ENCODE measurements at regions not wholly inside any gene's neighbourhood (a gene's known extent, or its start where the extent isn't known, plus 50 kb on each side); places are given as distances from the start of the nearest gene placed in this dataset.
"Not testable (repeated sequence)": the region's sequence is repeated elsewhere in the genome, so short reads cannot be mapped to it uniquely, and the experiment has no call there.

DNA sequence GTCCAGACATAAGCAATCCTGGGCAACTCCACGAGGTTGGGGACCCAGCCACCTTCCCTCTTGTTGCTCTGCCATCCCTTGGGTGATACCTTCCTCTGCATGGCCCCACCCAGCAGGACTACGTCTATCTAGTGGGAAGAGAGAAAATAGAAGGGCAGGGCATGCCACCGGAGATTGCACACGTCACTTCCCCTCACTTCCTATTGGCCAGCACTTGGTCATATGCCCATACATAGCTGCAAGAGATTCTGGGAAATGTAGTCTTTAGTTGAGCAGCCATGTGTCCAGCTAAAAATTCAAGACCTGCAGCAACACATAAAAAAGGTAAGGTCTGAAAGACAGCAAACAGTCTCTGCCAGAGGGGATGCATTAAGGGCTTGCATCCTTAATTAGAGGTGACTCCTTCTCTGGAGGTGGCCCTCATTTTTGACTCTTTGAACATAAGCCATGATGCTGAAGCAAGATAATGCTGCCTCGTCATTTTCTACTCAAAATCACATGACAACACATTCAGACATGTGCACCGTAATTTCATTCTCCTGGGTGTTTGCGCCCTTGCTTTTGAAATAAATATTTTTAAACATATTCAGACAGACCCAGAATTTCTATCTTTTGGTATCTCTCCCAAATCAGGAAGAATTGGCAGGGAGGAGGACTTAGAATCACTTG is 91.8 kb upstream of the PWP1 start:
- Histone ChIP-seq H3K4me1 (ENCODE audit: control insufficient read depth, insufficient read depth, low read length) (no peaks in the 10 kb centered on the region), H3K27me3 (ENCODE audit: control insufficient read depth, insufficient read depth, low read length) (no peaks in the 10 kb centered on the region), H3K27ac (ENCODE audit: low read depth, low read length) (no peak overlapping the region), H3K9me3 (ENCODE audit: control insufficient read depth, insufficient read depth, low read length) (no peaks in the 10 kb centered on the region), H3K36me3 (ENCODE audit: control insufficient read depth, insufficient read depth, low read length) (no peaks in the 10 kb centered on the region), H3K4me3 (ENCODE audit: low read depth, low read length) (no peak overlapping the region)
- DNase-seq (ENCODE audit: low read depth in 4 of 6, low spot score in 6 of 6), result no peak
- WGBS (ENCODE audit: insufficient coverage), result 92% methylated on average over 2 of the region's 7 CpGs

DNA sequence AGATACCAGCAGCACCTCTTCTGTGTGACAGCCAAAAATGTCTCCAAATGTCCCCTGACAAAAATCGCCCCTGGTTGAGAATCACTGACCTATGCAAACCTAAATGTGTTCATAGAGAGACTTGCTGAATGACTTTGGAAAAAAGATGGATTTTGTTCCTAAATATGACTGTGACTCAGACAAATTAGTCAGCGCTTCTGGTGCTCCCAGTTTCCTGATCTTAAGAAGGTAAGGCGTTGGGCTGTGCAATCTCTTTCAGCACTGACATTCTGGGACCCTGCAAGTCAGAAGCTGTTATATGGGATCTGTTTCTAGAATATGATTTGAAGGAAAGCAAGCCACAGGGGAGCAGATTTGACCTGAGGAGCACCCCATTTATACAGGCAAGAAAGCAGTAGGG is 90.6 kb upstream of the PWP1 start:
- no peak for DNase-seq (ENCODE audit: low read depth in 4 of 6, low spot score in 6 of 6)
- no peak overlapping the region for H3K4me3 ChIP-seq (ENCODE audit: low read depth, low read length)
- no peak overlapping the region for H3K27ac ChIP-seq (ENCODE audit: low read depth, low read length)
- H3K36me3 ChIP-seq (ENCODE audit: control insufficient read depth, insufficient read depth, low read length), result no peaks in the 10 kb centered on the region
- no peaks in the 10 kb centered on the region for H3K4me1 ChIP-seq (ENCODE audit: control insufficient read depth, insufficient read depth, low read length)
- no peaks in the 10 kb centered on the region for H3K27me3 ChIP-seq (ENCODE audit: control insufficient read depth, insufficient read depth, low read length)
- H3K9me3 ChIP-seq (ENCODE audit: control insufficient read depth, insufficient read depth, low read length), result no peaks in the 10 kb centered on the region
- 97% methylated on average over 3 of the region's 3 CpGs for WGBS (ENCODE audit: insufficient coverage)

DNA sequence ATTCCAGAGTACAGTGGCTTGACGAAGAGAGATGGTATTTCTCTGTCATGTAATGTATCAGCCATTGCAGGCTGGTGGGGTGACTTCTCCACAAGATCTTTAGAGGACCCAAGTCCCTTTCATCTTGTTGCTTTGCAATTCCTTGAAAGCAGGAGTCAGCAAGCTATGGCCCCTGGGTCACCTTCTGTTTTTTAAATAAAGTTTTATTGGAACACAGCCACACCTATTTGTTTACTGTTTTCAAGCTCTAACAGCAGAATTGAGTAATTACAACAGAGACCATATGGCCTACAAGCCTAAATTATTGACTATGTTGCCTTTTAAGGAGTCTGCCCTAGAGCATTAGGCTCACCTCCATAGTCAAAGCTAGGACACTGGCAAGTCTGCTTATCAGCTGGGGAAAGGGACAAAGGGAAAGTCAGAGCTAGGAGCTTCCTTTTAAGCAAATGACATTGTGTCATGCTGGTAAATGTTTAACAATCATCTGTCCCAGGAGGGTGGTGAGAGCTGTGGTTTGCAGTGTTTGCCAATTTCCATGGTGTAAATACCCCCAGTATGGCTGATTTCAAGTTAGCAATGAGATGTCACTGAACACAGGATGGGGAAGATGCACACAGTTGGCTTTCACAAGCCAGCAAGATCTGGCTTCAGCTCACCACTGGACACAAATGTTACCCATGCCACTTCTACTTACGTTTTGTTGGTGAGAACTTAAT is 87.7 kb upstream of the PWP1 start:
- Histone ChIP-seq H3K27ac (ENCODE audit: low read depth, low read length) (no peak overlapping the region), H3K4me3 (ENCODE audit: low read depth, low read length) (no peak overlapping the region), H3K36me3 (ENCODE audit: control insufficient read depth, insufficient read depth, low read length) (no peaks in the 10 kb centered on the region), H3K9me3 (ENCODE audit: control insufficient read depth, insufficient read depth, low read length) (no peaks in the 10 kb centered on the region), H3K27me3 (ENCODE audit: control insufficient read depth, insufficient read depth, low read length) (no peaks in the 10 kb centered on the region), H3K4me1 (ENCODE audit: control insufficient read depth, insufficient read depth, low read length) (peaks cover 5% of the 10 kb centered on the region)
- no peak for DNase-seq (ENCODE audit: low read depth in 4 of 6, low spot score in 6 of 6)
- no CpG with 5 or more reads among the region's 2 CpGs for WGBS (ENCODE audit: insufficient coverage)

DNA sequence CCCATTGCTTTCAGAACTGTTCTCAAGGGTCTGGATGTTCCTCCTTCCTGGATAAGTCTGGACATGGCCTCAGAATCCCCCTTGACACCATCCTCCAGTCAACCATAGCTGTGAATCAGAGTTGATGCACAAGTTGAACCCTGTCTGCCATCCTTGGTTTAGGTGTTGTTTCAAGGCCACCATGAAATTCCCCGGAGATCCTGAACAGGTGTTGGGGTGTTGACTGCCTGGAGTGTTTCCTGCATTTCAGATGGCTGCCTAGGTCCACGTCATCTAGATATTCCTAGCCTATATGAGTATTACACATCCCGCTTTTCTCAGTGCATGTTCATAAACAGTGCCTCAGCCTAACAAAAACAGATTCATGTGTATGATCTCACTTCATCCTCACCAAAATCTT is 86.7 kb upstream of the PWP1 start:
- no peaks in the 10 kb centered on the region for H3K36me3 ChIP-seq (ENCODE audit: control insufficient read depth, insufficient read depth, low read length)
- H3K27ac ChIP-seq (ENCODE audit: low read depth, low read length), result no peak overlapping the region
- 100% methylated on average over 1 of the region's 3 CpGs for WGBS (ENCODE audit: insufficient coverage)
- peaks cover 5% of the 10 kb centered on the region for H3K4me1 ChIP-seq (ENCODE audit: control insufficient read depth, insufficient read depth, low read length)
- no peak overlapping the region for H3K4me3 ChIP-seq (ENCODE audit: low read depth, low read length)
- H3K9me3 ChIP-seq (ENCODE audit: control insufficient read depth, insufficient read depth, low read length), result no peaks in the 10 kb centered on the region
- no peaks in the 10 kb centered on the region for H3K27me3 ChIP-seq (ENCODE audit: control insufficient read depth, insufficient read depth, low read length)
- DNase-seq (ENCODE audit: low read depth in 4 of 6, low spot score in 6 of 6), result no peak

DNA sequence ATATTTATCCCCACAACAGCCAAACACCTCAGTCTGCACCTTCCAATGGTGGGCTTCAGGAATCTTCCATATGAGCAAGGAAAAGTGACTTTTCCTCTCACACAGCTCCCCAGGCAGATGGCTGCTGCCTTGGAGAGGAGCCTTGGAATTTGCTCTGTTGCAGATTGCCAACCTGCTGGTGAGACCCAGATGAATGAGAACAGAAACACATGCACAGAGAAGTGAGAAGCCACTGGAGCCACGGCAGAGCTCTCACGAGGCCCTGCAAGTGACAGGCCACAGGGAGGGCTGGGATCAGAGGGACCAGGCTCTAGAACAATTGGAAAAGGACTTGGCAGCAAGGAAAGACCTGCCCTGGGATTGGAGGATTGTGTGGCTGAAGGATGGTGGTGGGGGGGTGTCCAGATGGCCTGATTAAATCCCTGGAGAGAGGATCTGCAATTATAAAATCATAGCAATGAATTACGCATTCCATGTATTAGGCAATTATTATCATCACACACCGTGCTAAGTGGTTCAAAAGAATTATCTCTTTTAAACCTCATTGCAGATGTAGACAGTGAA is 84.9 kb upstream of the PWP1 start:
- Histone ChIP-seq H3K36me3 (ENCODE audit: control insufficient read depth, insufficient read depth, low read length) (no peaks in the 10 kb centered on the region), H3K4me1 (ENCODE audit: control insufficient read depth, insufficient read depth, low read length) (peaks cover 5% of the 10 kb centered on the region), H3K27ac (ENCODE audit: low read depth, low read length) (no peak overlapping the region), H3K4me3 (ENCODE audit: low read depth, low read length) (no peak overlapping the region), H3K27me3 (ENCODE audit: control insufficient read depth, insufficient read depth, low read length) (no peaks in the 10 kb centered on the region), H3K9me3 (ENCODE audit: control insufficient read depth, insufficient read depth, low read length) (no peaks in the 10 kb centered on the region)
- peak in 2 of 6 donors; percentile 46 to 94 for DNase-seq (ENCODE audit: low read depth in 4 of 6, low spot score in 6 of 6)
- WGBS (ENCODE audit: insufficient coverage), result 30% methylated on average over 2 of the region's 4 CpGs

DNA sequence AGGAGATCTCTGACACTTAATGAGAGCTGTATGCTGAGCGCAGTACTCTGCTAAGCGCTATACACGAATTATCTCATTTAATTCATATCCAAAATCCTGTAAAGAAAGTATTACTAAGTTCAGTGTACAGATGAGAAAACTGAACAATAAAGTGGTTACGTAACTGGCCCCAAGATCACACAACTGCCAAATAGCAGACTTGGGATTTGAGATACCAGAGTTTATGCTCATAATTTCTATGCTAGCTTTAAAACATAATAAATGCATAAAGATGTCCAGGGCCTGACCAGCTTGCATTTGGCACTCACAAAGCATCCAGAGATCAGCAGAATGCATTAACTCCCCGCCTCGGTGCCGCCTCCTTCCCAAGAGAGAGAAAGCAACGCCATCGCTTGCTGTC is 83.2 kb upstream of the PWP1 start:
- Histone ChIP-seq H3K9me3 (ENCODE audit: control insufficient read depth, insufficient read depth, low read length) (no peaks in the 10 kb centered on the region), H3K4me3 (ENCODE audit: low read depth, low read length) (no peak overlapping the region), H3K27ac (ENCODE audit: low read depth, low read length) (no peak overlapping the region), H3K36me3 (ENCODE audit: control insufficient read depth, insufficient read depth, low read length) (no peaks in the 10 kb centered on the region), H3K4me1 (ENCODE audit: control insufficient read depth, insufficient read depth, low read length) (peaks cover 8% of the 10 kb centered on the region), H3K27me3 (ENCODE audit: control insufficient read depth, insufficient read depth, low read length) (no peaks in the 10 kb centered on the region)
- WGBS (ENCODE audit: insufficient coverage), result 83% methylated on average over 5 of the region's 9 CpGs
- no peak for DNase-seq (ENCODE audit: low read depth in 4 of 6, low spot score in 6 of 6)

DNA sequence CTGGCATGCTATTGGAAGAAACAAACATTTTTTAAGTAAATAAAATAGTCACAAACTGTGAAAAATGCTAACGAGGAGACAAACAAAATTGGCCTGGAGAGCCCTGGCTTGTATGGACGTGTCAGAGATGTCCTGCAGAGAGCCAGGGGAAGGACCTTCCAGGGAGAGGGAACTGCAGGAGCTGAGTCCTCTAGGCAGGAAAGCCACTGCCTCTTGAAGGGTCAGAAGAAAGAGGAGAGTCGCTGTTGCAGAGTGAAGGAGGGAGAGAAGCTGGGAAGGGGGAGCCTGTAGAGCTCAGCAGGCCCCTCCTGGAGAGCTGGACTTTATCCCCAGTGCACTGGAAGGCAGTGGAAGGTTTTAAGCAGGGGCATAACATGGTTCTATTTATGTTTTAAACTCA is 80.3 kb upstream of the PWP1 start:
- WGBS (ENCODE audit: insufficient coverage), result 15% methylated on average over 3 of the region's 3 CpGs
- DNase-seq (ENCODE audit: low read depth in 4 of 6, low spot score in 6 of 6), result no peak
- no peaks in the 10 kb centered on the region for H3K9me3 ChIP-seq (ENCODE audit: control insufficient read depth, insufficient read depth, low read length)
- no peaks in the 10 kb centered on the region for H3K27me3 ChIP-seq (ENCODE audit: control insufficient read depth, insufficient read depth, low read length)
- no peak overlapping the region for H3K4me3 ChIP-seq (ENCODE audit: low read depth, low read length)
- peaks cover 20% of the 10 kb centered on the region for H3K4me1 ChIP-seq (ENCODE audit: control insufficient read depth, insufficient read depth, low read length)
- no peaks in the 10 kb centered on the region for H3K36me3 ChIP-seq (ENCODE audit: control insufficient read depth, insufficient read depth, low read length)
- H3K27ac ChIP-seq (ENCODE audit: low read depth, low read length), result no peak overlapping the region

DNA sequence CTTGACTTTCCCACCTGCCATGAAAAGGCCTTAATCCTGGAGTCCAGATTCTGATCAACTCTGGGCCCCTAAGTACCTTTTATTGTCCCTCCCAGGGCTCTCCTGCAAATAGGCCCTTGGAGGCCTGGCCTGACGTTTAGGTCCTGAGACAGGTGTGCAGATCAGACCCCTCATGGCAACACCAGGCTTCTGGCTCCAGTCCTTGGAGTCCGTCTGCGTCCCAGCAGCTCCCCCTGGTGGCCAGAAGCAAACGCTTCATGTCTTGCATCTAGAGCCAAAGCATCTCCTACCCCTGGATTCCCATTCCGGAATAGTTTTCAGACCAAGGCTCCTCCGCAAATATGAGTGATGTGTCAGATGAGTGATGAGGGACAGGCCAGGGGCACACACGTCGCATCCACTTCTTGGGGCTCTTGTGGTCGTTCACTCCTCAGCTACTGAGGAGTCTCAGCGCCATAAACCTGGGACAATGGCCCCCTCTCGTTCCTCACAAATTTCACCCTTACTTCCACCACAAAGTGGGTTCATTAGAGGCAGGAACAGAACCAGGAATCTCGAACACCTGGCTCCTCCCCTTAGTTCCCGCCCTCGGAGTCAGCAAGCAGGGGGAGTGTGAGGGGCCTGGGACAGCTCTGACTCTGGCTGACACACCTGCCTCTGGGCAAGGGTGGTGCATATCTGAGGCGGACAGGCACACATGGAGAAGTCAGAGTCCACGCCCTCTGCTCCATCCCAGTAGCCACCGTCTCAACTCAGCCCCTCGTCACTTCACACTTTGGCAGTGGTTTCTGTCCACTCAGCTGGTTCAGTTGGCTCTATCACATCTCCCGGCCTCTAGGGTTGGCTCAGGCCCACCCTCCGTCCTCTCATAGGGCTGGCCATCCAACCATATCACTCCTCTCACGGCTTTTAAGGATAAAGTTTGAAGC is 77.9 kb upstream of the PWP1 start:
- Histone ChIP-seq H3K4me3 (ENCODE audit: low read depth, low read length) (no peak overlapping the region), H3K9me3 (ENCODE audit: control insufficient read depth, insufficient read depth, low read length) (no peaks in the 10 kb centered on the region), H3K27me3 (ENCODE audit: control insufficient read depth, insufficient read depth, low read length) (no peaks in the 10 kb centered on the region), H3K36me3 (ENCODE audit: control insufficient read depth, insufficient read depth, low read length) (peaks cover 2% of the 10 kb centered on the region), H3K4me1 (ENCODE audit: control insufficient read depth, insufficient read depth, low read length) (peaks cover 15% of the 10 kb centered on the region), H3K27ac (ENCODE audit: low read depth, low read length) (no peak overlapping the region)
- 38% methylated on average over 16 of the region's 21 CpGs for WGBS (ENCODE audit: insufficient coverage)
- DNase-seq (ENCODE audit: low read depth in 4 of 6, low spot score in 6 of 6), result peak; percentile 46 to 96 (median 75)

DNA sequence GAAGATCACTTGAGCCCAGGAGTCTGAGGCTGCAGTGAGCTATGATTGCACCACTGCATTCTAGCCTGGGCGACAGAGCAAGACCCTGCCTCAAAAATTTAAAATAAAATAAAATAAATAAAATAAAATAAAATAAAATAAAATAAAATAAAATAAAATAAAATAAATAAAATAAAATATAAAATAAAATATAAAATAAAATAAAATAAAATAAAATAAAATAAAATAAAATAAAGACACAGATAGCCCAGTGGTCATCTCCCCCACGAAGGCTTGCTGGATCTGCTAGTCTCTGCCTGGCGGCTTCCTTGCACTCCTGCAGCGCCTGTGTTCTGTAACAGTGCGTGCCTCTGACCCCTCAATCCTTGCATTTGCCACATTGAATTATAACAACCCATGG is 76.8 kb upstream of the PWP1 start:
- H3K4me3 ChIP-seq (ENCODE audit: low read depth, low read length); H3K27me3 ChIP-seq (ENCODE audit: control insufficient read depth, insufficient read depth, low read length); H3K36me3 ChIP-seq (ENCODE audit: control insufficient read depth, insufficient read depth, low read length); H3K27ac ChIP-seq (ENCODE audit: low read depth, low read length); DNase-seq (ENCODE audit: low read depth in 4 of 6, low spot score in 6 of 6); H3K9me3 ChIP-seq (ENCODE audit: control insufficient read depth, insufficient read depth, low read length): not testable (repeated sequence)
- 89% methylated on average over 4 of the region's 5 CpGs for WGBS (ENCODE audit: insufficient coverage)
- peaks cover 15% of the 10 kb centered on the region for H3K4me1 ChIP-seq (ENCODE audit: control insufficient read depth, insufficient read depth, low read length)

Measured in spinal cord (tissue), 9 donors.